Kidney epithelial cell (primary cell): ENCODE measurements at regions not wholly inside any gene's neighbourhood (a gene's known extent, or its start where the extent isn't known, plus 50 kb on each side); places are given as distances from the start of the nearest gene placed in this dataset.

Source experiments
- DNase-seq: peaks from one replicate; pipeline ENCODE4 v3.0.0-alpha.2; 2010; ENCODE audit warnings: low read depth
- H3K27me3 ChIP-seq: 2 replicates; pipeline ENCODE4 v1.6.0; 2011; ENCODE audit warnings: low read length; ENCODE audit not compliant: control insufficient read depth, insufficient read depth
- H3K36me3 ChIP-seq: 2 replicates; pipeline ENCODE4 v1.5.1; 2011; ENCODE audit warnings: low read length; ENCODE audit not compliant: control insufficient read depth, insufficient read depth
- H3K4me3 ChIP-seq: 2 replicates; pipeline ENCODE4 v1.5.1; 2011; ENCODE audit warnings: low read depth, mild to moderate bottlenecking, control low read depth, low read length
- TF ChIP-seq, protein P1 (sequence below): IDR thresholded peaks from 2 replicates; pipeline ENCODE4 v1.5.1; 2011; ENCODE audit warnings: mild to moderate bottlenecking, moderate library complexity, low read length, control low read depth, inconsistent platforms; ENCODE audit not compliant: insufficient read depth, poor library complexity, severe bottlenecking

DNA sequence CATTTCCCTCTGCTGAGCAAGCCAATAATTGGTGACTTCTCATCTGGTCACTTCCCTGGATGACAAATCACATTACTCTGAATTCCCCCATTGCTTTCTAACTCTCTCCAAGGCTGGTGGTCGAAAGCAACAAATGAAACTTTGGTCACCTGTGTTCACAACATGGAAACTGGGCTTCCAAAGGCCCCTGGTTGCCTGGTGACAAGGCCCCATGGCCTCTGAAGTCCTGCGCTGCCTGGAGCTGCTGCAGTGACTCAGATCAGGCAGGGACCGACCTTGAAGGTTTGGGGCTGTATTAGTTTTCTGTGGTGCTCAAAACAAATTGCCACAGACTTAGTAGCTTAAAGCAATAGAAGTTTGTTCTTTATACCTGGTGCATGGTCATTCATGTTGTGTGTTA lies 345.3 kb downstream of the WDR72 start:
- TF ChIP-seq, protein P1, sequence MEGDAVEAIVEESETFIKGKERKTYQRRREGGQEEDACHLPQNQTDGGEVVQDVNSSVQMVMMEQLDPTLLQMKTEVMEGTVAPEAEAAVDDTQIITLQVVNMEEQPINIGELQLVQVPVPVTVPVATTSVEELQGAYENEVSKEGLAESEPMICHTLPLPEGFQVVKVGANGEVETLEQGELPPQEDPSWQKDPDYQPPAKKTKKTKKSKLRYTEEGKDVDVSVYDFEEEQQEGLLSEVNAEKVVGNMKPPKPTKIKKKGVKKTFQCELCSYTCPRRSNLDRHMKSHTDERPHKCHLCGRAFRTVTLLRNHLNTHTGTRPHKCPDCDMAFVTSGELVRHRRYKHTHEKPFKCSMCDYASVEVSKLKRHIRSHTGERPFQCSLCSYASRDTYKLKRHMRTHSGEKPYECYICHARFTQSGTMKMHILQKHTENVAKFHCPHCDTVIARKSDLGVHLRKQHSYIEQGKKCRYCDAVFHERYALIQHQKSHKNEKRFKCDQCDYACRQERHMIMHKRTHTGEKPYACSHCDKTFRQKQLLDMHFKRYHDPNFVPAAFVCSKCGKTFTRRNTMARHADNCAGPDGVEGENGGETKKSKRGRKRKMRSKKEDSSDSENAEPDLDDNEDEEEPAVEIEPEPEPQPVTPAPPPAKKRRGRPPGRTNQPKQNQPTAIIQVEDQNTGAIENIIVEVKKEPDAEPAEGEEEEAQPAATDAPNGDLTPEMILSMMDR = no peak
- Histone ChIP-seq H3K27me3 (no peaks in the 10 kb centered on the region), H3K4me3 (no peak overlapping the region), H3K36me3 (no peaks in the 10 kb centered on the region)
- DNase-seq = no peak

DNA sequence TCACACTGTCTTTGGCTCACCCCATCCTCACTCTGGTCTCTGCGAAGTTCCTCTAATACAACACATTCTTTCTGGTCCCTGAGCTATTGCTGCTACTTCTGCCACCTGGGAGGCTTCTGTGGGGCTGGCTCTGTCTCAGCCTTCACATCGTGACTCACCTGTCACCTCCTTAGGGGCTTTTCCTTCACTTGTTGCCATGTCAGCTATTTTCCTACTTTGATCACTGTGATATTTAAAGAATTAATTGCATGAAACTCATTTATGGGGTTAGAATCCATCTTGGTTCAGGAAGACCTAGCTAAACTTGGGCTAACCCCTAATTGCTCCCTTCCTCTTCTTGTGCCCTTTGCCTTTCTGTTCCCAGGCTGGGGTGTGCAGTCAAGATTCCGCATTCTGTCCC lies 346.9 kb downstream of the WDR72 start:
- Histone ChIP-seq H3K4me3 (no peak overlapping the region), H3K36me3 (no peaks in the 10 kb centered on the region), H3K27me3 (no peaks in the 10 kb centered on the region)
- TF ChIP-seq, protein P1 = no peak
- no peak for DNase-seq

DNA sequence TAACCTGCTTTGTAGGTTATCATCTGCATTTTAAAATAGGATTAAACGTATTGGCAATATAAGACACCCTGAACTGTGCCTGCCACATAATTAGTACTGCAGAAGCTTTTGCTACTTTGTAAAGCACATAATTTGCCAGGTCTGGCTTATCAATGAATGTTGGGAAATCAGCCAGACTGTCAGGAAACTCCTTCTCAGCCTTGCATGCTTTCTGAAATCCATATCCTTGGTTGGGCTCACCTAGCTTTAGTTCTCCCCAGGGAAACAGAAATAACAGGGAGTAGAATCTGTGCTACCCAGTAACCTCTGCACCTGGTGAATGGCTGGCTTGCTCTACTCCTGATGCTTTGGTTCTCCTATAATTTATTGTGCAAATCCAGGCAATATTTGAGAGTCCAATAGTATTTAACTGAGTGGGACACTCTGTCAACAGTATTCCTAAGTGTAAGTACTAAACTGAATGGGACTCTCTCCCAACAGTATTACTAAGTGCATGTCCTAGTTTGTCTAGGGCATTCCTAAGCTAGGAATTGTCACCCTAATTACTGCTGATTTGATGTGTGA lies 354.5 kb downstream of the WDR72 start:
- H3K4me3 ChIP-seq = no peak overlapping the region
- H3K36me3 ChIP-seq = no peaks in the 10 kb centered on the region
- TF ChIP-seq, protein P1 = no peak

DNA sequence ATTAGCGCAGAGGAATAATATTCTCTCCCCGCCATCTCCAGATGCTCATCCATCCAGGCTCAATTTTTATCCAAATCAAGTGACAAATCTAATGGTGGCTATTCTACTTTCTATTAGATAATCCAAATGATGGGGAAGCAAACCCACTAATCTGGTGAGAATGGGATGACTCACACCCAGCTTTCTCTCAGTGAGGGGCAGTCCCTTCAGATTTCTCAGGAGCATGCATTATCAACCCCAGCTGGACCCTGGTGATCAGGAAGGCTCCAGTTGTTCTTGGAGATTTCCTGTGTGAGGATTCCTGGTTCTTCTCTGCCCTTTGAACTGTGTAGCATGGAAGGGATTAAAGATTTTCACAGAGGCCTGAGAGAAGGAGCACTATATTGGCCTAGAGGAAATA lies 358.0 kb downstream of the WDR72 start:
- H3K27me3 ChIP-seq = no peaks in the 10 kb centered on the region
- H3K36me3 ChIP-seq = no peaks in the 10 kb centered on the region
- DNase-seq = no peak
- no peak overlapping the region for H3K4me3 ChIP-seq
- TF ChIP-seq, protein P1 = no peak

More for the DNA sequence above, 354.5 kb downstream of the WDR72 start:
- no peaks in the 10 kb centered on the region for H3K27me3 ChIP-seq
- no peak for DNase-seq

DNA sequence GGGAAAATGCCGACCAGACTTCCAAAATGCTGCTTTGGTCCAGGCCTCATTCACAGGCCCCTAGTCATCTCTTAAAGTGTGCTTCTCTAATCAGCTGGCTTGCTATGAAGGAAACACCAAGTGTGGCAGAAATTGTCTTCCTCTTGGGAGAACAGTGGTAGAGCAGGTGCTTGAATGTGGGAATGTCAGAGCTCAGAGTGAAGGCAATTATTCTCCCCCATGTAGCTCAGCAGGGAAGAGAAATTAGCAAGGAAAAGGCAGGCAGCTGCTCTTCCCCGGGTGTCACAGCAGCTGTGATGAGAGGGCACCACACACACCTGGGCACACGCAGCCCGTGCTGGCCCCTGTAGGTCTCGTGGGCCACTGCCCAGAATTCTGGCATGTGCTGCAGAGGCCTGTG lies 358.5 kb downstream of the WDR72 start:
- no peak overlapping the region for H3K4me3 ChIP-seq
- TF ChIP-seq, protein P1 = no peak
- H3K27me3 ChIP-seq = no peaks in the 10 kb centered on the region
- no peak for DNase-seq
- H3K36me3 ChIP-seq = no peaks in the 10 kb centered on the region

DNA sequence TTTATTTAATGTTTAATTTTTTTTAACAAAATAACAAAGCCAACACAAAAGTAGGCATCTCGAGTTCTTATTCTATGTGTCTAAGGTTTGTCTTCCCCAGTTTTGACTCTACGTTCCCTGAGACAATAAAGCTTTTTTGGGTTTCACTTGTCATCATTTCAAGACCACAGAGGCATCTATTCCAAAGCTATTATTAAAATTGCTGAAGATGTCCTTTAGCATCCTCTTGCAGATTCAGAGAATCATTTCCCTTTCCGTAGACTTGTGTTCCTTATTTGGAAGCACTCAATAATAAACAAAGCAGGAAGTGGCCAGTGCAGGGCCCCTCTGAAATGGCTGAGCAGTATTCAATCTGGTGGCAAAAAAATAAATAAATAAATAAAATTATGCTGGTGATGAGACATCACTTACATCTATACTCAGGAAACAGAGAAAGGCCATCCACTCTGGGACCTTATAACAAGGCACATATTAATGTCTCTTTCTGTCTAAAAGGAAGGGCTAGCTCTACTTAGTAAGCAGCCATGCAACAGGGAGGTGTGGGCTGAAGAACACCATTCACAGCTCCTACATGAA lies 362.3 kb downstream of the WDR72 start:
- Histone ChIP-seq H3K36me3 (no peaks in the 10 kb centered on the region), H3K27me3 (no peaks in the 10 kb centered on the region), H3K4me3 (no peak overlapping the region)
- no peak for DNase-seq
- TF ChIP-seq, protein P1 = no peak
